ENCODE measurements at regions not wholly inside any gene's neighbourhood (a gene's known extent, or its start where the extent isn't known, plus 50 kb on each side); places are given as distances from the start of the nearest gene placed in this dataset.

GRCh38 chr6:159535656-159536350, 157.2 kb downstream of the SOD2 start:
- TF ChIP-seq IRF2 (CRISPR knock-in tag; IDR thresholded peaks at IDR 0.05) (no peak), BHLHE40 (IDR thresholded peaks at IDR 0.05; ENCODE audit: low read length) (no peak), RBM15 (IDR thresholded peaks at IDR 0.05; ENCODE audit: insufficient read depth, low read length) (no peak)

All from K562 (cell line).